Endothelial cell of umbilical vein (primary cell): ENCODE measurements at regions not wholly inside any gene's neighbourhood (a gene's known extent, or its start where the extent isn't known, plus 50 kb on each side); places are given as distances from the start of the nearest gene placed in this dataset.

ENCODE experiments used
- BruUV-seq: library from RNA; stranded (reverse); fragments of 400-500 nt; replicated peaks from 2 replicates; lab custom pipeline; 2021; lab: Mats Ljungman, UMichigan
- CTCF ChIA-PET: fragments of 300-600, 350-600 bp; sonication (Branson Sonifier 250); formaldehyde crosslinking; loops from one replicate; lab custom pipeline; 2021; ENCODE audit warnings: antibody characterized with exemption, inconsistent platforms; lab: Charles Lee
- POLR2A ChIA-PET: fragments of 300-600, 350-600 bp; sonication (Branson Sonifier 250); formaldehyde crosslinking; loops from one replicate; lab custom pipeline; 2021; ENCODE audit warnings: antibody characterized with exemption, inconsistent platforms; lab: Charles Lee
- DNase-seq: peaks from one replicate; pipeline ENCODE4 v3.0.0-alpha.2; 2011; ENCODE audit warnings: low read depth, low spot score
- FAIRE-seq: peaks from 2 replicates; lab custom pipeline; 2011; peaks lifted over from hg19 to GRCh38; lab: Jason Lieb, UNC
- H2AFZ ChIP-seq: 2 replicates; pipeline ENCODE4 v1.6.0; 2012; ENCODE audit warnings: low read depth, low read length, control low read depth, inconsistent platforms
- H3K27ac ChIP-seq: 2 replicates; pipeline ENCODE4 v1.5.1; 2011; ENCODE audit warnings: low read depth, mild to moderate bottlenecking, control low read depth, low read length, moderate library complexity; ENCODE audit not compliant: insufficient read depth
- H3K27me3 ChIP-seq, 2 experiments: 2 replicates each; pipeline versions ENCODE4 v1.6.0 to v1.6.1; 2011; ENCODE audit warnings: low read length in 2 of 2, mixed read lengths in 1 of 2; ENCODE audit not compliant: control insufficient read depth in 2 of 2, insufficient read depth in 2 of 2
- H3K36me3 ChIP-seq, 2 experiments: 2 replicates in 1 of 2; 3 replicates in 1 of 2; pipeline ENCODE4 v1.5.1; 2011; ENCODE audit warnings: low read length in 2 of 2, mild to moderate bottlenecking in 1 of 2, moderate library complexity in 1 of 2; ENCODE audit not compliant: control insufficient read depth in 2 of 2, insufficient read depth in 2 of 2; ENCODE audit errors: extremely low read depth in 1 of 2
- H3K4me1 ChIP-seq: 3 replicates; pipeline ENCODE4 v1.5.1; 2011; ENCODE audit warnings: mild to moderate bottlenecking, low read length; ENCODE audit not compliant: control insufficient read depth, insufficient read depth; ENCODE audit errors: extremely low read depth
- H3K4me2 ChIP-seq: 2 replicates; pipeline ENCODE4 v1.6.1; 2011; ENCODE audit warnings: low read length, control low read depth, mixed read lengths; ENCODE audit not compliant: insufficient read depth
- H3K4me3 ChIP-seq, 3 experiments: fragments of 200-600 bp in 1 of 3; sonication (generic), shearing (Covaris generic) in 1 of 3; replicated peaks in 1 of 3; 2 replicates each; pipeline ENCODE4 v1.5.1; 2011 to 2016; ENCODE audit warnings: control low read depth in 3 of 3, low read length in 3 of 3, mild to moderate bottlenecking in 2 of 3, inconsistent platforms in 1 of 3, low read depth in 1 of 3, moderate library complexity in 1 of 3; ENCODE audit not compliant: insufficient read depth in 1 of 3
- H3K79me2 ChIP-seq: 2 replicates; pipeline ENCODE4 v1.6.0; 2012; ENCODE audit warnings: low read length, inconsistent platforms; ENCODE audit not compliant: control insufficient read depth, insufficient read depth
- H3K9ac ChIP-seq: replicated peaks from 2 replicates; pipeline ENCODE3; 2011; ENCODE audit warnings: low read length, control low read depth; ENCODE audit not compliant: insufficient read depth; ENCODE audit errors: extremely low read depth
- H3K9me1 ChIP-seq: replicated peaks from 3 replicates; pipeline ENCODE4 v1.6.0; 2011; ENCODE audit warnings: mild to moderate bottlenecking, low read length; ENCODE audit not compliant: control insufficient read depth, insufficient read depth; ENCODE audit errors: extremely low read depth
- H3K9me3 ChIP-seq: replicated peaks from 2 replicates; pipeline ENCODE4 v1.5.1; 2012; ENCODE audit warnings: low read length, inconsistent platforms; ENCODE audit not compliant: control insufficient read depth, insufficient read depth
- H4K20me1 ChIP-seq: replicated peaks from 2 replicates; pipeline ENCODE3; 2011; ENCODE audit warnings: mild to moderate bottlenecking, low read length; ENCODE audit not compliant: control insufficient read depth, insufficient read depth; ENCODE audit errors: extremely low read depth
- EZH2 ChIP-seq: IDR thresholded peaks from 2 replicates; pipeline ENCODE4 v1.6.1; 2012; ENCODE audit warnings: borderline replicate concordance, low read depth, mild to moderate bottlenecking, moderate library complexity, low read length, inconsistent platforms; ENCODE audit not compliant: severe bottlenecking
- FOS ChIP-seq: IDR thresholded peaks from 2 replicates; pipeline ENCODE4 v1.6.1; 2011; ENCODE audit warnings: mild to moderate bottlenecking, low read length, moderate library complexity, borderline replicate concordance; ENCODE audit not compliant: insufficient read depth
- GATA2 ChIP-seq: IDR thresholded peaks from 2 replicates; pipeline ENCODE4 v1.7.0; 2011; ENCODE audit warnings: low read depth, mild to moderate bottlenecking, moderate library complexity, mixed read lengths, low read length; ENCODE audit not compliant: insufficient read length, insufficient read depth
- JUN ChIP-seq: IDR thresholded peaks from 2 replicates; pipeline ENCODE4 v1.6.1; 2011; ENCODE audit warnings: borderline replicate concordance, low read depth; ENCODE audit not compliant: insufficient read length, insufficient read depth
- MYC ChIP-seq: IDR thresholded peaks from one replicate; pipeline ENCODE4 v1.6.1; 2011; ENCODE audit warnings: mild to moderate bottlenecking, low read depth, low read length
- POLR2A ChIP-seq: IDR thresholded peaks from 2 replicates; pipeline ENCODE4 v1.6.1; 2012; ENCODE audit warnings: low read depth, mild to moderate bottlenecking, control low read depth, low read length
- POLR2AphosphoS5 ChIP-seq: IDR thresholded peaks from 2 replicates; pipeline ENCODE4 v1.6.1; 2012; ENCODE audit warnings: low read depth, mild to moderate bottlenecking, control low read depth, low read length, moderate library complexity; ENCODE audit not compliant: insufficient read depth
- dilution Hi-C: fragments of 300-500 bp; cut with MboI; formaldehyde crosslinking; loops from one replicate; pipeline ENCODE4 v1.15.0; 2019; ENCODE audit warnings: low sequenced_read_pairs; ENCODE audit not compliant: extremely low pct_ligation_motif_present
- intact Hi-C: fragments of 100-400 bp; cut with micrococcal nuclease; formaldehyde crosslinking; loops from one replicate; pipeline ENCODE4 v1.10.0; 2022
- TF ChIP-seq, protein P1 (sequence below), 2 donors: IDR thresholded peaks; 1 replicate in 1 of 2; 2 replicates in 1 of 2; pipeline ENCODE4 v1.5.1; 2011; ENCODE audit warnings: low read length in 2 of 2, mild to moderate bottlenecking in 2 of 2, moderate library complexity in 2 of 2, control low read depth in 1 of 2, inconsistent platforms in 1 of 2, low read depth in 1 of 2; ENCODE audit not compliant: insufficient read depth in 1 of 2; ENCODE audit errors: extremely low read depth in 1 of 2
- TF ChIP-seq, protein P2 (sequence below): IDR thresholded peaks from 2 replicates; pipeline ENCODE4 v1.6.1; 2011; ENCODE audit not compliant: insufficient read depth, insufficient read length

DNA sequence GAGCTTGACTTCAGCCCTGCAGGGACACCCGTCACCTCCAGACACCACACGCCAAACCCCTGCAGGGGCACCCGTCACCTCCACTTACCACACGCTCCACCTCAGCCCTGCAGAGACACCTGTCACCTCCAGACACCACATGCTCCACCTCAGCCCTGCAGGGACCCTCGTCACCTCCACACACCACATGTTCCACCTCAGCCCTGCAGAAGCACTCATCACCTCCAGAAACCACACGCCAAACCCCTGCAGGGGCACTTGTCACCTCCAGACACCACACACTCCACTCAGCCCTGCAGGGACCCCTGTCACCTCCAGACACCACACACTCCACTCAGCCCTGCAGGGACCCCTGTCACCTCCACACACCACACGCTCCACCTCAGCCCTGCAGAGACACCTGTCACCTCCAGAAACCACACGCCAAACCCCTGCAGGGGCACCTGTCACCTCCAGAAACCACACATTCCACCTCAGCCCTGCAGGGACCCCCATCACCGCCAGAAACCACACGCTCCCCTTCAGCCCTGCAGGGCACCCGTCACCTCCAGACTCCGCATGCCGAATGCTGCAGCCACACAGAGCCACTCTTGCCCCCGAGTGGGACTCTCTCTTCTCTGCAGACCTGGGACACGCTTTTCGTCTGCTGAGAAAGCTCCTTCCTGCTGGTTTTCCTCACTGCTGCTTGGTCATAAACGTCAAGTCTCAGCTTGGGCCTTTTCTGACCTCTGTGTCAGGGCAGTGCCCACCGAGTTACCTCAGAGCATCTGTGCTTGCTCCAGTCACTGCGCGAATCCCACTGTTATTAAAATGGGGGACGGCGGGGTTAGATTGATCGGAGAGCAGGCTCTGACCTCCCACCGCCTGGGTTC is 77.5 kb upstream of the SALL3 start:
- DNase-seq: no peak
- H3K36me3 ChIP-seq: no peaks in the 10 kb centered on the region
- CTCF ChIA-PET: no interaction called here
- H3K27ac ChIP-seq: no peak overlapping the region
- H3K79me2 ChIP-seq: no peaks in the 10 kb centered on the region
- POLR2A ChIA-PET: no interaction called here
- no peaks in the 10 kb centered on the region for H3K27me3 ChIP-seq
- H4K20me1 ChIP-seq: no peaks in the 10 kb centered on the region
- peaks cover 4% of the 10 kb centered on the region for H3K9me3 ChIP-seq
- H3K4me3 ChIP-seq: no peak overlapping the region
- H3K9me1 ChIP-seq: no peaks in the 10 kb centered on the region
- intact Hi-C loops: no loop called here
- H2AFZ ChIP-seq: no peak overlapping the region
- no peak overlapping the region for H3K9ac ChIP-seq
- H3K4me2 ChIP-seq: no peak overlapping the region
- no peak for FAIRE-seq
- H3K4me1 ChIP-seq: no peaks in the 10 kb centered on the region
- TF ChIP-seq MYC: no peak
- no peak for TF ChIP-seq POLR2A
- TF ChIP-seq POLR2AphosphoS5: no peak
- no peak for TF ChIP-seq JUN
- TF ChIP-seq GATA2: no peak
- TF ChIP-seq, protein P1, sequence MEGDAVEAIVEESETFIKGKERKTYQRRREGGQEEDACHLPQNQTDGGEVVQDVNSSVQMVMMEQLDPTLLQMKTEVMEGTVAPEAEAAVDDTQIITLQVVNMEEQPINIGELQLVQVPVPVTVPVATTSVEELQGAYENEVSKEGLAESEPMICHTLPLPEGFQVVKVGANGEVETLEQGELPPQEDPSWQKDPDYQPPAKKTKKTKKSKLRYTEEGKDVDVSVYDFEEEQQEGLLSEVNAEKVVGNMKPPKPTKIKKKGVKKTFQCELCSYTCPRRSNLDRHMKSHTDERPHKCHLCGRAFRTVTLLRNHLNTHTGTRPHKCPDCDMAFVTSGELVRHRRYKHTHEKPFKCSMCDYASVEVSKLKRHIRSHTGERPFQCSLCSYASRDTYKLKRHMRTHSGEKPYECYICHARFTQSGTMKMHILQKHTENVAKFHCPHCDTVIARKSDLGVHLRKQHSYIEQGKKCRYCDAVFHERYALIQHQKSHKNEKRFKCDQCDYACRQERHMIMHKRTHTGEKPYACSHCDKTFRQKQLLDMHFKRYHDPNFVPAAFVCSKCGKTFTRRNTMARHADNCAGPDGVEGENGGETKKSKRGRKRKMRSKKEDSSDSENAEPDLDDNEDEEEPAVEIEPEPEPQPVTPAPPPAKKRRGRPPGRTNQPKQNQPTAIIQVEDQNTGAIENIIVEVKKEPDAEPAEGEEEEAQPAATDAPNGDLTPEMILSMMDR (IDR thresholded peaks at IDR 0.05; ENCODE audit: extremely low read depth in 1 of 2, insufficient read depth in 1 of 2, low read depth in 1 of 2, low read length in 2 of 2): no peak
- TF ChIP-seq FOS: no peak
- TF ChIP-seq, protein P2, sequence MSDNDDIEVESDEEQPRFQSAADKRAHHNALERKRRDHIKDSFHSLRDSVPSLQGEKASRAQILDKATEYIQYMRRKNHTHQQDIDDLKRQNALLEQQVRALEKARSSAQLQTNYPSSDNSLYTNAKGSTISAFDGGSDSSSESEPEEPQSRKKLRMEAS: no peak
- TF ChIP-seq EZH2: no peak
- dilution Hi-C loops: no loop called here
- BruUV-seq: no TSS peak
